Activated T-helper 1 cell treated with anti-CD3 and anti-CD28 coated beads, Interleukin-12 subunit alpha, Interleukin-12 subunit beta, Interleukin-2, Interleukin-4 antibody, amounts not matched to agents 30 ng/mL and 10 ng/mL and 1 ng/mL, durations not matched to agents 14 hours and 24 hours and 36 hours (primary cell): ENCODE measurements at regions not wholly inside any gene's neighbourhood (a gene's known extent, or its start where the extent isn't known, plus 50 kb on each side); places are given as distances from the start of the nearest gene placed in this dataset.
"Not testable (repeated sequence)": the region's sequence is repeated elsewhere in the genome, so short reads cannot be mapped to it uniquely, and the experiment has no call there.

ENCODE experiments used
- DNase-seq: peaks from one replicate; pipeline ENCODE4 v3.0.0; 2021; ENCODE audit warnings: low spot score
- H3K27ac Mint-ChIP-seq: one replicate; pipeline ENCODE4 v1.8.0; 2021; ENCODE audit warnings: mild to moderate bottlenecking, mixed read lengths
- H3K27me3 Mint-ChIP-seq: one replicate; pipeline ENCODE4 v1.8.0; 2022; ENCODE audit warnings: mild to moderate bottlenecking, moderate library complexity, mixed read lengths; ENCODE audit not compliant: insufficient read depth
- H3K36me3 Mint-ChIP-seq: one replicate; pipeline ENCODE4 v1.8.0; 2021; ENCODE audit warnings: low read depth, mixed read lengths
- H3K4me1 Mint-ChIP-seq: one replicate; pipeline ENCODE4 v1.8.0; 2021; ENCODE audit warnings: low read depth, mixed read lengths
- H3K4me3 Mint-ChIP-seq: one replicate; pipeline ENCODE4 v1.8.0; 2021; ENCODE audit warnings: mild to moderate bottlenecking, moderate library complexity, mixed read lengths
- H3K9me3 Mint-ChIP-seq: one replicate; pipeline ENCODE4 v1.8.0; 2021; ENCODE audit warnings: mixed read lengths
- intact Hi-C: fragments of 100-400 bp; cut with micrococcal nuclease; formaldehyde crosslinking; loops from one replicate; pipeline ENCODE4 v1.15.1; 2024

- no peak for DNase-seq
- intact Hi-C loops = no loop called here
- H3K9me3 Mint-ChIP-seq = no peaks in the 10 kb centered on the region
- H3K4me1 Mint-ChIP-seq = no peaks in the 10 kb centered on the region
- no peaks in the 10 kb centered on the region for H3K27me3 Mint-ChIP-seq
- no peak overlapping the region for H3K27ac Mint-ChIP-seq
- H3K4me3 Mint-ChIP-seq = no peak overlapping the region
- no peaks in the 10 kb centered on the region for H3K36me3 Mint-ChIP-seq
Observed at GRCh38 chr5:110812639-110813038, 73.8 kb downstream of the SLC25A46 start.

GRCh38 chr5:110815916-110816605, 77.3 kb downstream of the SLC25A46 start:
- Mint-ChIP-seq H3K9me3 (no peaks in the 10 kb centered on the region), H3K4me3 (no peak overlapping the region), H3K4me1 (no peaks in the 10 kb centered on the region), H3K27ac (no peak overlapping the region), H3K36me3 (no peaks in the 10 kb centered on the region), H3K27me3 (no peaks in the 10 kb centered on the region)
- intact Hi-C loops = no loop called here
- no peak for DNase-seq

GRCh38 chr5:110817459-110817858, 78.7 kb downstream of the SLC25A46 start:
- no peaks in the 10 kb centered on the region for H3K4me1 Mint-ChIP-seq
- H3K36me3 Mint-ChIP-seq = no peaks in the 10 kb centered on the region
- intact Hi-C loops = no loop called here
- no peaks in the 10 kb centered on the region for H3K27me3 Mint-ChIP-seq
- no peak for DNase-seq
- no peaks in the 10 kb centered on the region for H3K9me3 Mint-ChIP-seq
- no peak overlapping the region for H3K27ac Mint-ChIP-seq
- H3K4me3 Mint-ChIP-seq = no peak overlapping the region

- Mint-ChIP-seq H3K27ac (no peak overlapping the region), H3K9me3 (peaks cover 18% of the 10 kb centered on the region), H3K27me3 (no peaks in the 10 kb centered on the region), H3K36me3 (no peaks in the 10 kb centered on the region), H3K4me1 (no peaks in the 10 kb centered on the region), H3K4me3 (no peak overlapping the region)
- DNase-seq = no peak
- intact Hi-C loops = no loop called here
Observed at GRCh38 chr5:110823571-110823970, 84.8 kb downstream of the SLC25A46 start.

GRCh38 chr5:110824936-110825441, 86.2 kb downstream of the SLC25A46 start:
- Mint-ChIP-seq H3K9me3 (peaks cover 23% of the 10 kb centered on the region), H3K36me3 (no peaks in the 10 kb centered on the region), H3K27me3 (no peaks in the 10 kb centered on the region), H3K4me1 (no peaks in the 10 kb centered on the region), H3K4me3 (no peak overlapping the region), H3K27ac (no peak overlapping the region)
- intact Hi-C loops = no loop called here
- no peak for DNase-seq

- no peaks in the 10 kb centered on the region for H3K4me1 Mint-ChIP-seq
- no peak overlapping the region for H3K4me3 Mint-ChIP-seq
- DNase-seq = no peak
- H3K27ac Mint-ChIP-seq = no peak overlapping the region
- H3K36me3 Mint-ChIP-seq = no peaks in the 10 kb centered on the region
- no peaks in the 10 kb centered on the region for H3K27me3 Mint-ChIP-seq
- H3K9me3 Mint-ChIP-seq = peaks cover 17% of the 10 kb centered on the region
- intact Hi-C loops = no loop called here
Observed at GRCh38 chr5:110832683-110833082, 93.9 kb downstream of the SLC25A46 start.

- H3K9me3 Mint-ChIP-seq, H3K4me1 Mint-ChIP-seq, H3K4me3 Mint-ChIP-seq, H3K27ac Mint-ChIP-seq, H3K36me3 Mint-ChIP-seq, intact Hi-C loops, H3K27me3 Mint-ChIP-seq, DNase-seq: not testable (repeated sequence)
Observed at GRCh38 chr5:110834933-110835332, 96.1 kb downstream of the SLC25A46 start.

GRCh38 chr5:110836851-110837250, 98.0 kb downstream of the SLC25A46 start:
- peaks cover 8% of the 10 kb centered on the region for H3K9me3 Mint-ChIP-seq
- no peaks in the 10 kb centered on the region for H3K27me3 Mint-ChIP-seq
- no peak overlapping the region for H3K27ac Mint-ChIP-seq
- H3K4me1 Mint-ChIP-seq = no peaks in the 10 kb centered on the region
- no peak overlapping the region for H3K4me3 Mint-ChIP-seq
- H3K36me3 Mint-ChIP-seq = no peaks in the 10 kb centered on the region
- DNase-seq = no peak
- intact Hi-C loops = no loop called here

GRCh38 chr5:110838357-110838756, 99.5 kb downstream of the SLC25A46 start:
- H3K27ac Mint-ChIP-seq, DNase-seq, H3K36me3 Mint-ChIP-seq, H3K9me3 Mint-ChIP-seq, H3K4me3 Mint-ChIP-seq, H3K27me3 Mint-ChIP-seq, H3K4me1 Mint-ChIP-seq, intact Hi-C loops: not testable (repeated sequence)

GRCh38 chr5:110838961-110839360, 100.2 kb downstream of the SLC25A46 start:
- Mint-ChIP-seq H3K9me3 (peaks cover 8% of the 10 kb centered on the region), H3K4me1 (no peaks in the 10 kb centered on the region), H3K27me3 (no peaks in the 10 kb centered on the region), H3K27ac (no peak overlapping the region), H3K4me3 (no peak overlapping the region), H3K36me3 (no peaks in the 10 kb centered on the region)
- intact Hi-C loops = no loop called here
- no peak for DNase-seq

- intact Hi-C loops = no loop called here
- no peak for DNase-seq
- H3K36me3 Mint-ChIP-seq = no peaks in the 10 kb centered on the region
- H3K27ac Mint-ChIP-seq = no peak overlapping the region
- no peaks in the 10 kb centered on the region for H3K27me3 Mint-ChIP-seq
- no peaks in the 10 kb centered on the region for H3K4me1 Mint-ChIP-seq
- H3K9me3 Mint-ChIP-seq = peaks cover 5% of the 10 kb centered on the region
- H3K4me3 Mint-ChIP-seq = no peak overlapping the region
Observed at GRCh38 chr5:110840347-110840960, 101.6 kb downstream of the SLC25A46 start.

- no peaks in the 10 kb centered on the region for H3K36me3 Mint-ChIP-seq
- intact Hi-C loops = no loop called here
- no peaks in the 10 kb centered on the region for H3K9me3 Mint-ChIP-seq
- no peaks in the 10 kb centered on the region for H3K4me1 Mint-ChIP-seq
- no peak for DNase-seq
- H3K27me3 Mint-ChIP-seq = no peaks in the 10 kb centered on the region
- no peak overlapping the region for H3K27ac Mint-ChIP-seq
- no peak overlapping the region for H3K4me3 Mint-ChIP-seq
Observed at GRCh38 chr5:110841137-110841536, 102.3 kb downstream of the SLC25A46 start.

GRCh38 chr5:110842948-110843347, 104.1 kb downstream of the SLC25A46 start:
- Mint-ChIP-seq H3K9me3 (no peaks in the 10 kb centered on the region), H3K36me3 (no peaks in the 10 kb centered on the region), H3K27me3 (no peaks in the 10 kb centered on the region), H3K4me3 (no peak overlapping the region), H3K27ac (no peak overlapping the region), H3K4me1 (no peaks in the 10 kb centered on the region)
- intact Hi-C loops = no loop called here
- DNase-seq = no peak
